GM18909 (cell line): ENCODE measurements at regions not wholly inside any gene's neighbourhood (a gene's known extent, or its start where the extent isn't known, plus 50 kb on each side); places are given as distances from the start of the nearest gene placed in this dataset.

Experiments used
- ATAC-seq: cut with Tn5 transposase; IDR thresholded peaks from one replicate; pipeline ENCODE4 v1.9.1; 2021; ENCODE audit warnings: mild to moderate bottlenecking; ENCODE audit not compliant: unreplicated experiment, poor library complexity

- ATAC-seq, result no peak
These were observed 528.1 kb upstream of the FZD8 start for GRCh38 chr10:36170142-36170719.

GRCh38 chr10:36168777-36169176, 526.7 kb upstream of the FZD8 start:
- ATAC-seq, result no peak

- ATAC-seq, result no peak
These were observed 522.7 kb upstream of the FZD8 start for GRCh38 chr10:36164556-36165504.

GRCh38 chr10:36163827-36164226, 521.7 kb upstream of the FZD8 start:
- ATAC-seq, result no peak

GRCh38 chr10:36157486-36157885, 515.4 kb upstream of the FZD8 start:
- ATAC-seq, result no peak

GRCh38 chr10:36148207-36148606, 506.1 kb upstream of the FZD8 start:
- no peak for ATAC-seq

- no peak for ATAC-seq
These were observed 505.4 kb upstream of the FZD8 start for GRCh38 chr10:36147529-36147928.

- ATAC-seq, result no peak
These were observed 499.9 kb upstream of the FZD8 start for GRCh38 chr10:36141856-36142560.

- no peak for ATAC-seq
These were observed 487.0 kb upstream of the FZD8 start for GRCh38 chr10:36129051-36129450.

- ATAC-seq, result no peak
These were observed 484.0 kb upstream of the FZD8 start for GRCh38 chr10:36126076-36126475.

- ATAC-seq, result no peak
These were observed 477.4 kb upstream of the FZD8 start for GRCh38 chr10:36119455-36119854.

GRCh38 chr10:36118314-36118713, 476.2 kb upstream of the FZD8 start:
- no peak for ATAC-seq

- no peak for ATAC-seq
These were observed 475.8 kb upstream of the FZD8 start for GRCh38 chr10:36117890-36118289.

GRCh38 chr10:36117231-36117630, 475.1 kb upstream of the FZD8 start:
- no peak for ATAC-seq

GRCh38 chr10:36116731-36117130, 474.6 kb upstream of the FZD8 start:
- ATAC-seq, result no peak

GRCh38 chr10:36116040-36116439, 473.9 kb upstream of the FZD8 start:
- ATAC-seq, result no peak

- ATAC-seq, result no peak
These were observed 473.3 kb upstream of the FZD8 start for GRCh38 chr10:36115364-36115763.

GRCh38 chr10:36114913-36115312, 472.8 kb upstream of the FZD8 start:
- no peak for ATAC-seq

- ATAC-seq, result no peak
These were observed 472.0 kb upstream of the FZD8 start for GRCh38 chr10:36114141-36114540.

- ATAC-seq, result no peak
These were observed 469.6 kb upstream of the FZD8 start for GRCh38 chr10:36111676-36112075.

GRCh38 chr10:36110097-36110496, 468.0 kb upstream of the FZD8 start:
- no peak for ATAC-seq
